GM19372 (cell line): ENCODE measurements at regions not wholly inside any gene's neighbourhood (a gene's known extent, or its start where the extent isn't known, plus 50 kb on each side); places are given as distances from the start of the nearest gene placed in this dataset.

Experiments
- ATAC-seq: cut with Tn5 transposase; IDR thresholded peaks from one replicate; pipeline ENCODE4 v1.9.1; 2021; ENCODE audit warnings: mild to moderate bottlenecking, low read depth, moderate library complexity; ENCODE audit not compliant: unreplicated experiment

GRCh38 chr1:181413836-181414235, 69.5 kb upstream of the CACNA1E start:
- ATAC-seq, result no peak

DNA sequence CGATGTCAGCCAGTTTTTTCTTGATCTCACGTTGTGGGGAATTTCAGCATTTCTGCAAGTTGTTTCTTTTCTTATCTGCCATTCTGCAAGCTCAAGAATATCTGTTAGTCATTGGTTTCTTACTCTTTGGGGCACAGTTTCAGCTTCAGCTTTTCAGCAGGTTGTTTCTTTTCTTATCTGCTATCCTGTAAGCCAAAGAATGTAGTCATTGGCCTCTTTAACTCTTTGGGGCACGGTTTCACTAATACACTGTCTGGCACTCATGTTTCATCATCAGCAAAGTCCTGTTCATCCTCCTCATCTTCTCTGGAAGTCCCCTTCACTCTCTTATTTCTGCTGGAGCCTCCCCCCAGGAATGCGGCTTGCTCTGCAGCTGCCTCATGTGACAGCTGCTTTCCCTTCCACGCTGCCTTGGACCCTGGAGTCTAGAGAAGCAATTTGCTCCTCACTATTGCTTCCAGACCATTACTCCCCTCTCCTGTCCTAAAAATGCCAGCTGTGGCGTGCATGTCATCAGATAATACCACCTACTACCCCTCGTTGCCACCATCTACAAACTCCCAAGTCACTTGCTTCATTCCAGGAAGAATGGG, 67.0 kb upstream of the CACNA1E start:
- ATAC-seq, result no peak

DNA sequence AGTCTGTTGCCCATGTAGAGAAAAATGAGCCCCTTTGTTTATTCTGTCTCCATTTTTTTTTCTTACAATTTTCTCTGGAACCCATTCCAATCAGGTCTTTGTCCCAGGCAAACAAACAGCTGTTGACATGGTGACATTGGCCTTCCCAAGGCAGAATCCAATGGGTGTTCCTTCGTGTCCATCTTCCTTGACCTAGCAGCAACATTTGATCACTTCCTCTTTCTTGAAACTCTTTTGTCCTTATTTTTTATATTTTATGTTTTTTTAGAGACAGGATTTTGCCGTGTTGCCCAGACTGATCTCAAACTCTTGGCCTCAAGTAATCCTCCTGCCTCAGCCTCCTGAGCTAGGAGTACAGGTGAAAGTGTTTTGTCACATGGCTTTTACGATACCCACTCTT, 65.4 kb upstream of the CACNA1E start:
- ATAC-seq, result no peak

- ATAC-seq, result no peak
These were observed 59.9 kb upstream of the CACNA1E start for GRCh38 chr1:181423301-181423918.

GRCh38 chr1:181424786-181425403, 58.4 kb upstream of the CACNA1E start:
- ATAC-seq, result no peak

GRCh38 chr1:181425566-181425965, 57.8 kb upstream of the CACNA1E start:
- no peak for ATAC-seq

DNA sequence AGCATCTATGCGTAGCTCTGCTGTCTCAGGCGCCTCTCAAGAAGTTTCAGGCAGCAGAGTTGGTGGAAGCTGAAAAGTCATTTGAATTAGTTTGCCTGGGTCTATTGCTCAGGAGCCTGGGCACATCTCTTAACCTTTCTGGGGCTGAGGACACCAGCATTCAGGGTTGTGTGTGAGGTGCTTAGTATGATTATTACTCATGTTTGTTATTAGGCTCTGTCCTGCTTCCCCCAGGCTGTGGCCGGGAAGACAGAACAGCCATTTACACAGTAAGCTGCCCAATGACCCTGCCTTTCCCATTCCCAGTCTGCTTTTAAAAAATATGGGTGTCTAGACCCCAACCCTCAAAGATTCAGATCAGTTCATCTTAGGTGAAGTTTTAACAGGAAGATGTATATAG, 53.9 kb upstream of the CACNA1E start:
- ATAC-seq, result no peak

DNA sequence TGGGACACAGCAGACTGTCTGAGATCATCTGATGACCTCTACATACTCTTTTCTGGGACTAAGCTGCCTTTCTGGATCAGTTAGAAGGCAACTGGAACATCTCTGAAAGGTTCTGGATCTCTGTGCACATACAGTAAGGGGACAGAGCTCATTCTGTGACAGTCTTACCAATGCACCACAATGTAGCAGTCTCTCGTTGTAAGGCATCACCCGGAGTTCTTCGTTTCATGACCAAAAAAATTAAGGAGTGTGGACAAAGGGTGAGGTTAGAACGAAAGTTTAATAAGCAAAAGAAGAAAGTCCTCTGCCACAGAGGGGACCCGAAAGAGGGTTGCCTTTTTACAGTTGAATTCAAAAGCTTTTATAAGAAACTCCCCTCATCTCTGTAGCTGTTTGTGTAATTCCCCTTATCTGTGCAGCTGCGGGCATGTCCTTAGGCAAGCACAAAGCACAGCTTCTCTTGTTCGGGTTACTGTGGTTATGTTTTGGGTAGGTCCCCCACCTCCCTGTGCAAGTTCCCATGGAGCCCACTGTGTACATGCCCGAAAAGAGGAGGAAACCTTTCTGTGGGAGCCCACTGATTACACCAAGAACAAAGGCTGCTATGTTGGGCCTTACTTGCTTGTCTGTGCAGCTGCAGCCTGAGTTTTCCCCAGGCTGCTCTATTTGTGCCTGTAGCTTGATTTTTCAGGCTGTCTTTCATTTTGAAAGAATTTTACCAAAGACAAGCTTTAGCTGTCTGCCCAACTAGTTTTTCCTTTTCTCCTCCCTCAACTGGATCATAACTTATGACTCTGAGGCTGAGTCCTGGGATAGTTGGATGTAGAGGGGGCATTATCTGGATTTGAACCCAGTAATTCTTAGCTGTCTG, 53.1 kb upstream of the CACNA1E start:
- peak; percentile 72 for ATAC-seq
